Osteocyte (in vitro differentiated cells): ENCODE measurements at regions not wholly inside any gene's neighbourhood (a gene's known extent, or its start where the extent isn't known, plus 50 kb on each side); places are given as distances from the start of the nearest gene placed in this dataset.

Experiments used
- DNase-seq: peaks from one replicate; pipeline ENCODE4 v3.0.0; 2021; ENCODE audit warnings: mixed read lengths; ENCODE audit not compliant: unreplicated experiment; ENCODE audit errors: extremely low spot score
- H3K27ac Mint-ChIP-seq: one replicate; pipeline ENCODE4 v1.8.0; 2021; ENCODE audit warnings: mild to moderate bottlenecking, mixed read lengths; ENCODE audit not compliant: unreplicated experiment
- H3K27me3 Mint-ChIP-seq: one replicate; pipeline ENCODE4 v1.8.0; 2021; ENCODE audit warnings: mixed read lengths; ENCODE audit not compliant: unreplicated experiment
- H3K36me3 Mint-ChIP-seq: one replicate; pipeline ENCODE4 v1.8.0; 2021; ENCODE audit warnings: mixed read lengths; ENCODE audit not compliant: unreplicated experiment
- H3K4me1 Mint-ChIP-seq: one replicate; pipeline ENCODE4 v1.8.0; 2021; ENCODE audit warnings: mixed read lengths; ENCODE audit not compliant: unreplicated experiment
- H3K4me3 Mint-ChIP-seq: one replicate; pipeline ENCODE4 v1.8.0; 2021; ENCODE audit warnings: mild to moderate bottlenecking, moderate library complexity, mixed read lengths; ENCODE audit not compliant: unreplicated experiment
- H3K9me3 Mint-ChIP-seq: one replicate; pipeline ENCODE4 v1.8.0; 2021; ENCODE audit warnings: mixed read lengths; ENCODE audit not compliant: unreplicated experiment
- CTCF ChIP-seq: fragments of 200-600 bp; sonication (generic); IDR thresholded peaks from 2 replicates; pipeline ENCODE4 v1.5.0; 2021; ENCODE audit warnings: antibody characterized with exemption, mild to moderate bottlenecking, moderate library complexity

GRCh38 chr17:34816848-34817247 lies 144.4 kb downstream of the CCT6B start:
- H3K27ac Mint-ChIP-seq = no peak overlapping the region
- no peak for TF ChIP-seq CTCF

GRCh38 chr17:34813290-34813689 lies 148.0 kb downstream of the CCT6B start:
- Mint-ChIP-seq H3K27ac (no peak overlapping the region), H3K4me3 (no peak overlapping the region), H3K36me3 (no peaks in the 10 kb centered on the region), H3K4me1 (no peaks in the 10 kb centered on the region), H3K9me3 (no peaks in the 10 kb centered on the region), H3K27me3 (no peaks in the 10 kb centered on the region)
- no peak for DNase-seq
- TF ChIP-seq CTCF = no peak

More at GRCh38 chr17:34816848-34817247, 144.4 kb downstream of the CCT6B start:
- no peaks in the 10 kb centered on the region for H3K9me3 Mint-ChIP-seq
- H3K36me3 Mint-ChIP-seq = no peaks in the 10 kb centered on the region
- H3K27me3 Mint-ChIP-seq = no peaks in the 10 kb centered on the region
- no peaks in the 10 kb centered on the region for H3K4me1 Mint-ChIP-seq
- no peak for DNase-seq
- H3K4me3 Mint-ChIP-seq = no peak overlapping the region

DNA sequence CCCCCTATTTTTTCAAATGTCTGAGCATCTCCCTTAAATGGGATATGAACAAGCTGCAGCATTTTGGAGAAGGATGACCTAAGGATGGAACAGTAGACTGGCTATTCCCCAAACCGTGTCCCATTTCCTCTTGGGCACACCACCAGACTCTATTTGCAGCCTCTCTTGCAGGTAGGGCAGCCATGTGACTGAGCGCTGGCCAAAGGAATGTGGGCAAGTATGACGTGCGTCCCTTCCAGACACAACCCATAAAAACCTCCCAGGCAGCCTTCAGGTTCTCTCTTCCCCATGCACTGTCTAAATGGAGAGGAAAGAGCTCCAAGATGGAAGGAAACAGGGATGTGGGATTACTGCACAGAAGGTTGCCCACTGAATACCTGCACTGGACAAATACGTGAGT lies 149.7 kb downstream of the CCT6B start:
- Mint-ChIP-seq H3K36me3 (no peaks in the 10 kb centered on the region), H3K27me3 (no peaks in the 10 kb centered on the region), H3K4me3 (no peak overlapping the region), H3K9me3 (no peaks in the 10 kb centered on the region), H3K4me1 (no peaks in the 10 kb centered on the region), H3K27ac (no peak overlapping the region)
- DNase-seq = no peak
- no peak for TF ChIP-seq CTCF

- H3K27me3 Mint-ChIP-seq = no peaks in the 10 kb centered on the region
- peaks cover 15% of the 10 kb centered on the region for H3K9me3 Mint-ChIP-seq
Measured at GRCh38 chr17:34800661-34801060, 160.6 kb downstream of the CCT6B start.

DNA sequence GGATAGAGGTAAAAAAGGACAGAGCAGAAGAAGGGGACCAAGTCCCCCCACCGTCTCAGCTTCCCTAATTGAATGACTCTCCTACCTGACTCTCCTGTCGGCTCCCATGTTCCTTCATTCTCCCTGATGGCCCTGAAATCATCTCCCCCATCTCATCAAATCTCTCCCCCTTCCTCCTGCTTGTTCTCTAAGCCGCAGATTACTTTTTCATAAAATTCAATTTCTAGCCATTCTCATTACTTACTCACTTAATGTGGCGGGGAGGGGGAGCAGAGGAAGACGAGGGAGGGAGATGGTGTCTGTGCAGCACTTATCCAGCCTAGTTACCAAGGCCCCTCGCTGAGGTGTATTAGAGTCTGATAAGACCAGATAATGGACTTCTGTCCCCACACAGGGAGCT lies 161.5 kb downstream of the CCT6B start:
- Mint-ChIP-seq H3K4me3 (no peak overlapping the region), H3K27me3 (no peaks in the 10 kb centered on the region), H3K4me1 (no peaks in the 10 kb centered on the region), H3K27ac (no peak overlapping the region), H3K9me3 (peaks cover 15% of the 10 kb centered on the region), H3K36me3 (no peaks in the 10 kb centered on the region)
- TF ChIP-seq CTCF = no peak
- DNase-seq = no peak

More at GRCh38 chr17:34800661-34801060, 160.6 kb downstream of the CCT6B start:
- no peak overlapping the region for H3K27ac Mint-ChIP-seq
- no peak for TF ChIP-seq CTCF
- H3K4me3 Mint-ChIP-seq = no peak overlapping the region
- H3K4me1 Mint-ChIP-seq = no peaks in the 10 kb centered on the region
- DNase-seq = no peak
- no peaks in the 10 kb centered on the region for H3K36me3 Mint-ChIP-seq
